BLaER1 (cell line): ENCODE measurements at regions not wholly inside any gene's neighbourhood (a gene's known extent, or its start where the extent isn't known, plus 50 kb on each side); places are given as distances from the start of the nearest gene placed in this dataset.

Experiments used
- H3K27ac ChIP-seq: shearing (Covaris generic); formaldehyde crosslinking; 2 replicates; pipeline ENCODE4 v1.8.1; 2022
- H3K27me3 ChIP-seq: shearing (Covaris generic); formaldehyde crosslinking; 2 replicates; pipeline ENCODE4 v1.8.1; 2022
- H3K36me3 ChIP-seq: shearing (Covaris generic); formaldehyde crosslinking; 2 replicates; pipeline ENCODE4 v1.8.1; 2022
- H3K4me1 ChIP-seq: shearing (Covaris generic); formaldehyde crosslinking; 2 replicates; pipeline ENCODE4 v1.8.1; 2022
- H3K4me2 ChIP-seq: shearing (Covaris generic); formaldehyde crosslinking; 2 replicates; pipeline ENCODE4 v1.8.1; 2022
- H3K4me3 ChIP-seq: shearing (Covaris generic); formaldehyde crosslinking; 2 replicates; pipeline ENCODE4 v1.8.1; 2022
- H3K9ac ChIP-seq: shearing (Covaris generic); formaldehyde crosslinking; 2 replicates; pipeline ENCODE4 v1.8.1; 2022
- H3K9me3 ChIP-seq: shearing (Covaris generic); formaldehyde crosslinking; 2 replicates; pipeline ENCODE4 v1.8.1; 2022
- H4K20me1 ChIP-seq: shearing (Covaris generic); formaldehyde crosslinking; 2 replicates; pipeline ENCODE4 v1.8.1; 2022
- Cebpa-rat ChIP-seq: shearing (Covaris generic); IDR thresholded peaks from 2 replicates; pipeline ENCODE4 v1.8.1; 2022

GRCh38 chr13:55761986-55762385 lies 1378.7 kb upstream of the PRR20A start:
- H3K36me3 ChIP-seq, result no peaks in the 10 kb centered on the region
- no peak overlapping the region for H3K9ac ChIP-seq
- H3K4me1 ChIP-seq, result no peaks in the 10 kb centered on the region
- no peak overlapping the region for H3K4me2 ChIP-seq
- no peak overlapping the region for H3K4me3 ChIP-seq
- TF ChIP-seq Cebpa-rat, result no peak
- no peaks in the 10 kb centered on the region for H3K27me3 ChIP-seq
- H3K27ac ChIP-seq, result no peak overlapping the region
- no peaks in the 10 kb centered on the region for H3K9me3 ChIP-seq
- no peaks in the 10 kb centered on the region for H4K20me1 ChIP-seq

- Histone ChIP-seq H3K9me3 (no peaks in the 10 kb centered on the region), H3K4me3 (no peak overlapping the region), H3K4me1 (no peaks in the 10 kb centered on the region), H4K20me1 (no peaks in the 10 kb centered on the region), H3K27ac (no peak overlapping the region), H3K27me3 (no peaks in the 10 kb centered on the region), H3K9ac (no peak overlapping the region), H3K36me3 (no peaks in the 10 kb centered on the region), H3K4me2 (no peak overlapping the region)
- TF ChIP-seq Cebpa-rat, result no peak
Observed at GRCh38 chr13:55777612-55778011, 1363.1 kb upstream of the PRR20A start.

GRCh38 chr13:55783841-55784240 lies 1356.9 kb upstream of the PRR20A start:
- Histone ChIP-seq H3K27me3 (no peaks in the 10 kb centered on the region), H3K4me2 (peak overlapping the region; percentile 24; the same call in 1 of the 2 replicates), H3K4me1 (peaks cover 6% of the 10 kb centered on the region; the same call in 1 of the 2 replicates), H4K20me1 (no peaks in the 10 kb centered on the region), H3K9ac (no peak overlapping the region), H3K36me3 (no peaks in the 10 kb centered on the region), H3K4me3 (no peak overlapping the region), H3K9me3 (no peaks in the 10 kb centered on the region), H3K27ac (no peak overlapping the region)
- no peak for TF ChIP-seq Cebpa-rat

GRCh38 chr13:55788548-55788947 lies 1352.2 kb upstream of the PRR20A start:
- H3K27me3 ChIP-seq, result no peaks in the 10 kb centered on the region
- no peaks in the 10 kb centered on the region for H3K36me3 ChIP-seq
- H3K9ac ChIP-seq, result no peak overlapping the region
- H3K9me3 ChIP-seq, result no peaks in the 10 kb centered on the region
- H3K4me2 ChIP-seq, result no peak overlapping the region
- no peaks in the 10 kb centered on the region for H4K20me1 ChIP-seq
- no peak for TF ChIP-seq Cebpa-rat
- peaks cover 6% of the 10 kb centered on the region; the same call in 1 of the 2 replicates for H3K4me1 ChIP-seq
- H3K4me3 ChIP-seq, result no peak overlapping the region
- no peak overlapping the region for H3K27ac ChIP-seq

GRCh38 chr13:55792544-55793193 lies 1348.0 kb upstream of the PRR20A start:
- Histone ChIP-seq H3K4me3 (no peak overlapping the region), H3K4me1 (no peaks in the 10 kb centered on the region), H3K9ac (no peak overlapping the region), H3K27me3 (no peaks in the 10 kb centered on the region), H4K20me1 (no peaks in the 10 kb centered on the region), H3K27ac (no peak overlapping the region), H3K9me3 (no peaks in the 10 kb centered on the region), H3K36me3 (no peaks in the 10 kb centered on the region), H3K4me2 (no peak overlapping the region)
- no peak for TF ChIP-seq Cebpa-rat

- Histone ChIP-seq H3K4me3 (no peak overlapping the region), H3K36me3 (no peaks in the 10 kb centered on the region), H3K9me3 (no peaks in the 10 kb centered on the region), H3K4me2 (no peak overlapping the region), H3K27ac (no peak overlapping the region), H3K4me1 (no peaks in the 10 kb centered on the region), H4K20me1 (no peaks in the 10 kb centered on the region), H3K9ac (no peak overlapping the region), H3K27me3 (no peaks in the 10 kb centered on the region)
- no peak for TF ChIP-seq Cebpa-rat
Observed at GRCh38 chr13:55815458-55816033, 1325.2 kb upstream of the PRR20A start.

- Histone ChIP-seq H3K27ac (no peak overlapping the region), H3K4me2 (no peak overlapping the region), H4K20me1 (no peaks in the 10 kb centered on the region), H3K9ac (no peak overlapping the region), H3K9me3 (no peaks in the 10 kb centered on the region), H3K4me3 (no peak overlapping the region), H3K4me1 (no peaks in the 10 kb centered on the region), H3K27me3 (no peaks in the 10 kb centered on the region), H3K36me3 (no peaks in the 10 kb centered on the region)
- TF ChIP-seq Cebpa-rat, result no peak
Observed at GRCh38 chr13:55816976-55817601, 1323.6 kb upstream of the PRR20A start.

GRCh38 chr13:55820817-55821216 lies 1319.9 kb upstream of the PRR20A start:
- no peaks in the 10 kb centered on the region for H3K27me3 ChIP-seq
- H4K20me1 ChIP-seq, result no peaks in the 10 kb centered on the region
- no peak for TF ChIP-seq Cebpa-rat
- H3K9ac ChIP-seq, result no peak overlapping the region
- H3K4me1 ChIP-seq, result no peaks in the 10 kb centered on the region
- no peak overlapping the region for H3K4me2 ChIP-seq
- H3K36me3 ChIP-seq, result no peaks in the 10 kb centered on the region
- H3K9me3 ChIP-seq, result no peaks in the 10 kb centered on the region
- no peak overlapping the region for H3K27ac ChIP-seq
- no peak overlapping the region for H3K4me3 ChIP-seq

- H3K4me3 ChIP-seq, result no peak overlapping the region
- peaks cover 16% of the 10 kb centered on the region for H3K9me3 ChIP-seq
- no peaks in the 10 kb centered on the region for H3K36me3 ChIP-seq
- no peak for TF ChIP-seq Cebpa-rat
- no peak overlapping the region for H3K9ac ChIP-seq
- no peaks in the 10 kb centered on the region for H3K27me3 ChIP-seq
- H4K20me1 ChIP-seq, result no peaks in the 10 kb centered on the region
- H3K4me1 ChIP-seq, result no peaks in the 10 kb centered on the region
- H3K4me2 ChIP-seq, result no peak overlapping the region
- H3K27ac ChIP-seq, result no peak overlapping the region
Observed at GRCh38 chr13:55869648-55870047, 1271.1 kb upstream of the PRR20A start.

GRCh38 chr13:55887561-55887960 lies 1253.2 kb upstream of the PRR20A start:
- no peaks in the 10 kb centered on the region for H3K9me3 ChIP-seq
- H3K27me3 ChIP-seq, result no peaks in the 10 kb centered on the region
- H3K9ac ChIP-seq, result no peak overlapping the region
- TF ChIP-seq Cebpa-rat, result no peak
- no peaks in the 10 kb centered on the region for H3K36me3 ChIP-seq
- H3K4me3 ChIP-seq, result no peak overlapping the region
- H3K4me1 ChIP-seq, result no peaks in the 10 kb centered on the region
- H3K4me2 ChIP-seq, result no peak overlapping the region
- no peak overlapping the region for H3K27ac ChIP-seq
- H4K20me1 ChIP-seq, result no peaks in the 10 kb centered on the region
